Subcutaneous abdominal adipose tissue (tissue), 5 donors: ENCODE measurements at regions not wholly inside any gene's neighbourhood (a gene's known extent, or its start where the extent isn't known, plus 50 kb on each side); places are given as distances from the start of the nearest gene placed in this dataset.

Source experiments
- H3K27ac ChIP-seq: one replicate; pipeline ENCODE4 v1.7.0; 2013; ENCODE audit warnings: low read depth, mild to moderate bottlenecking, inconsistent platforms, low read length, moderate library complexity
- H3K27me3 ChIP-seq, 5 donors: one replicate each; pipeline ENCODE4 v1.7.0; 2013; ENCODE audit warnings: low read length in 5 of 5, inconsistent platforms in 1 of 5; ENCODE audit not compliant: control insufficient read depth in 5 of 5, insufficient read depth in 4 of 5
- H3K36me3 ChIP-seq, 5 donors: one replicate each; pipeline ENCODE4 v1.7.0; 2013; ENCODE audit warnings: low read length in 5 of 5; ENCODE audit not compliant: control insufficient read depth in 5 of 5, insufficient read depth in 5 of 5
- H3K4me1 ChIP-seq, 5 donors: one replicate each; pipeline ENCODE4 v1.7.0; 2013; ENCODE audit warnings: low read length in 5 of 5, mild to moderate bottlenecking in 3 of 5, moderate library complexity in 1 of 5; ENCODE audit not compliant: control insufficient read depth in 5 of 5, insufficient read depth in 5 of 5
- H3K4me3 ChIP-seq, 5 donors: one replicate each; pipeline ENCODE4 v1.7.0; 2013; ENCODE audit warnings: low read length in 5 of 5, low read depth in 1 of 5
- H3K9ac ChIP-seq, 5 donors: one replicate each; pipeline ENCODE4 v1.7.0; 2013; ENCODE audit warnings: low read length in 5 of 5, mild to moderate bottlenecking in 4 of 5, moderate library complexity in 3 of 5
- H3K9me3 ChIP-seq, 5 donors: one replicate each; pipeline ENCODE4 v1.7.0; 2013; ENCODE audit warnings: low read length in 5 of 5; ENCODE audit not compliant: control insufficient read depth in 5 of 5
- donor health status: healthy.
- donor health status: healthy.
- donor health status: healthy.
- donor health status: healthy.
- donor health status: healthy.

GRCh38 chrX:4450177-4450576 is 736.7 kb upstream of the PRKX start:
- H3K4me3 ChIP-seq = no peak overlapping the region

GRCh38 chrX:4435905-4436304 is 722.5 kb upstream of the PRKX start:
- H3K9ac ChIP-seq = no peak overlapping the region

More at GRCh38 chrX:4450177-4450576, 736.7 kb upstream of the PRKX start:
- Histone ChIP-seq H3K4me1 (no peaks in the 10 kb centered on the region), H3K9ac (no peak overlapping the region), H3K27me3 (no peaks in the 10 kb centered on the region), H3K27ac (no peak overlapping the region), H3K36me3 (no peaks in the 10 kb centered on the region), H3K9me3 (peaks cover 0 to 5% (median 0%) of the 10 kb centered on the region in 5 donors)

GRCh38 chrX:4397471-4397870 is 684.0 kb upstream of the PRKX start:
- Histone ChIP-seq H3K27ac (no peak overlapping the region), H3K4me1 (no peaks in the 10 kb centered on the region), H3K9ac (no peak overlapping the region), H3K9me3 (peaks cover 0 to 3% (median 0%) of the 10 kb centered on the region in 5 donors), H3K36me3 (no peaks in the 10 kb centered on the region), H3K27me3 (peaks cover 0 to 3% (median 0%) of the 10 kb centered on the region in 5 donors), H3K4me3 (no peak overlapping the region)

More at GRCh38 chrX:4435905-4436304, 722.5 kb upstream of the PRKX start:
- no peaks in the 10 kb centered on the region for H3K27me3 ChIP-seq
- H3K36me3 ChIP-seq = no peaks in the 10 kb centered on the region
- H3K4me3 ChIP-seq = no peak overlapping the region
- no peaks in the 10 kb centered on the region for H3K4me1 ChIP-seq
- no peak overlapping the region for H3K27ac ChIP-seq
- peaks cover 0 to 3% (median 0%) of the 10 kb centered on the region in 5 donors for H3K9me3 ChIP-seq

- Histone ChIP-seq H3K9ac (no peak overlapping the region), H3K36me3 (no peaks in the 10 kb centered on the region), H3K27ac (no peak overlapping the region), H3K9me3 (peaks cover 4 to 32% (median 14%) of the 10 kb centered on the region in 5 donors), H3K4me1 (no peaks in the 10 kb centered on the region), H3K4me3 (no peak overlapping the region), H3K27me3 (no peaks in the 10 kb centered on the region)
Observed at GRCh38 chrX:4382273-4382672, 668.8 kb upstream of the PRKX start.

GRCh38 chrX:4380710-4381109 is 667.3 kb upstream of the PRKX start:
- no peaks in the 10 kb centered on the region for H3K27me3 ChIP-seq
- no peak overlapping the region for H3K27ac ChIP-seq
- no peak overlapping the region for H3K9ac ChIP-seq

GRCh38 chrX:4379071-4379470 is 665.6 kb upstream of the PRKX start:
- H3K36me3 ChIP-seq = no peaks in the 10 kb centered on the region
- H3K9ac ChIP-seq = no peak overlapping the region
- H3K27ac ChIP-seq = no peak overlapping the region
- H3K4me1 ChIP-seq = no peaks in the 10 kb centered on the region
- H3K9me3 ChIP-seq = peaks cover 4 to 20% (median 6%) of the 10 kb centered on the region in 5 donors
- no peaks in the 10 kb centered on the region for H3K27me3 ChIP-seq
- peak overlapping the region in 1 of 5 donors; percentile 4 for H3K4me3 ChIP-seq

More at GRCh38 chrX:4380710-4381109, 667.3 kb upstream of the PRKX start:
- no peaks in the 10 kb centered on the region for H3K36me3 ChIP-seq
- no peaks in the 10 kb centered on the region for H3K4me1 ChIP-seq
- no peak overlapping the region for H3K4me3 ChIP-seq
- peaks cover 4 to 28% (median 12%) of the 10 kb centered on the region in 5 donors for H3K9me3 ChIP-seq

GRCh38 chrX:4373791-4374190 is 660.3 kb upstream of the PRKX start:
- no peak overlapping the region for H3K27ac ChIP-seq
- no peaks in the 10 kb centered on the region for H3K36me3 ChIP-seq
- H3K4me3 ChIP-seq = no peak overlapping the region
- peaks cover 4 to 12% (median 6%) of the 10 kb centered on the region in 5 donors for H3K9me3 ChIP-seq
- H3K4me1 ChIP-seq = no peaks in the 10 kb centered on the region
- H3K9ac ChIP-seq = no peak overlapping the region
- H3K27me3 ChIP-seq = no peaks in the 10 kb centered on the region

GRCh38 chrX:4358577-4358976 is 645.1 kb upstream of the PRKX start:
- Histone ChIP-seq H3K4me1 (no peaks in the 10 kb centered on the region), H3K36me3 (no peaks in the 10 kb centered on the region), H3K9ac (no peak overlapping the region), H3K27ac (no peak overlapping the region), H3K4me3 (no peak overlapping the region), H3K27me3 (no peaks in the 10 kb centered on the region), H3K9me3 (peaks cover 0 to 5% (median 0%) of the 10 kb centered on the region in 5 donors)

- Histone ChIP-seq H3K36me3 (no peaks in the 10 kb centered on the region), H3K4me1 (no peaks in the 10 kb centered on the region), H3K9ac (no peak overlapping the region), H3K4me3 (no peak overlapping the region), H3K9me3 (no peaks in the 10 kb centered on the region), H3K27ac (no peak overlapping the region), H3K27me3 (no peaks in the 10 kb centered on the region)
Observed at GRCh38 chrX:4322916-4323315, 609.5 kb upstream of the PRKX start.

- Histone ChIP-seq H3K27me3 (no peaks in the 10 kb centered on the region), H3K36me3 (no peaks in the 10 kb centered on the region), H3K4me1 (no peaks in the 10 kb centered on the region), H3K9me3 (peaks cover 0 to 3% (median 0%) of the 10 kb centered on the region in 5 donors), H3K9ac (no peak overlapping the region), H3K4me3 (no peak overlapping the region), H3K27ac (no peak overlapping the region)
Observed at GRCh38 chrX:4320436-4320947, 607.0 kb upstream of the PRKX start.
